Subcutaneous abdominal adipose tissue (tissue), 5 donors: ENCODE measurements at regions not wholly inside any gene's neighbourhood (a gene's known extent, or its start where the extent isn't known, plus 50 kb on each side); places are given as distances from the start of the nearest gene placed in this dataset.

Experiments
- H3K27ac ChIP-seq: one replicate; pipeline ENCODE4 v1.7.0; 2013; ENCODE audit warnings: low read depth, mild to moderate bottlenecking, inconsistent platforms, low read length, moderate library complexity
- H3K27me3 ChIP-seq, 5 donors: one replicate each; pipeline ENCODE4 v1.7.0; 2013; ENCODE audit warnings: low read length in 5 of 5, inconsistent platforms in 1 of 5; ENCODE audit not compliant: control insufficient read depth in 5 of 5, insufficient read depth in 4 of 5
- H3K36me3 ChIP-seq, 5 donors: one replicate each; pipeline ENCODE4 v1.7.0; 2013; ENCODE audit warnings: low read length in 5 of 5; ENCODE audit not compliant: control insufficient read depth in 5 of 5, insufficient read depth in 5 of 5
- H3K4me1 ChIP-seq, 5 donors: one replicate each; pipeline ENCODE4 v1.7.0; 2013; ENCODE audit warnings: low read length in 5 of 5, mild to moderate bottlenecking in 3 of 5, moderate library complexity in 1 of 5; ENCODE audit not compliant: control insufficient read depth in 5 of 5, insufficient read depth in 5 of 5
- H3K4me3 ChIP-seq, 5 donors: one replicate each; pipeline ENCODE4 v1.7.0; 2013; ENCODE audit warnings: low read length in 5 of 5, low read depth in 1 of 5
- H3K9ac ChIP-seq, 5 donors: one replicate each; pipeline ENCODE4 v1.7.0; 2013; ENCODE audit warnings: low read length in 5 of 5, mild to moderate bottlenecking in 4 of 5, moderate library complexity in 3 of 5
- H3K9me3 ChIP-seq, 5 donors: one replicate each; pipeline ENCODE4 v1.7.0; 2013; ENCODE audit warnings: low read length in 5 of 5; ENCODE audit not compliant: control insufficient read depth in 5 of 5
- donor health status: healthy.
- donor health status: healthy.
- donor health status: healthy.
- donor health status: healthy.
- donor health status: healthy.

- Histone ChIP-seq H3K4me3 (no peak overlapping the region), H3K27me3 (no peaks in the 10 kb centered on the region), H3K36me3 (no peaks in the 10 kb centered on the region), H3K4me1 (peaks cover 0 to 3% (median 0%) of the 10 kb centered on the region in 5 donors), H3K9ac (no peak overlapping the region), H3K27ac (no peak overlapping the region), H3K9me3 (no peaks in the 10 kb centered on the region)
Measured at GRCh38 chr14:47857646-47858045, 182.2 kb upstream of the MDGA2 start.

DNA sequence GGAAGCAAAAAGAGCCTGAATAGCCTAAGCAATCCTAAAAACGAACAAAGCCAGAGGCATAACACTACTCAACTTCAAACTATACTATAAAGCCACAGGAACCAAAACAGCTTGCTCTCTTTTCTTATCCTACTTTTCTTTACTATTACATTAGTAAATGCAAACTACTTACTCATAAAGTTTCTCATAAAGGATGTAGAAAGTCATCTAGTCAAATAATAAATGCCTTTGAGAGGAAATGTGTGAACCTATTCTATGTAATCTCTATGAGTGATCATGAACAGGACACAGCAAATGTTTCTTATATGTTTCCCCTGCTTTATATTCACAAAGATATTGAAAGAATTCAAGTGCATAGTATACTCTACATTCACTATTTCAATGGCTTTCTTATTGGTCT, 176.9 kb upstream of the MDGA2 start:
- Histone ChIP-seq H3K27ac (no peak overlapping the region), H3K4me1 (peaks cover 0 to 3% (median 0%) of the 10 kb centered on the region in 5 donors), H3K27me3 (no peaks in the 10 kb centered on the region), H3K9me3 (no peaks in the 10 kb centered on the region), H3K36me3 (no peaks in the 10 kb centered on the region), H3K4me3 (no peak overlapping the region), H3K9ac (no peak overlapping the region)

GRCh38 chr14:47846008-47846407, 170.6 kb upstream of the MDGA2 start:
- Histone ChIP-seq H3K36me3 (no peaks in the 10 kb centered on the region), H3K4me3 (no peak overlapping the region), H3K4me1 (no peaks in the 10 kb centered on the region), H3K9ac (no peak overlapping the region), H3K27me3 (no peaks in the 10 kb centered on the region), H3K9me3 (peaks cover 0 to 11% (median 3%) of the 10 kb centered on the region in 5 donors), H3K27ac (no peak overlapping the region)

DNA sequence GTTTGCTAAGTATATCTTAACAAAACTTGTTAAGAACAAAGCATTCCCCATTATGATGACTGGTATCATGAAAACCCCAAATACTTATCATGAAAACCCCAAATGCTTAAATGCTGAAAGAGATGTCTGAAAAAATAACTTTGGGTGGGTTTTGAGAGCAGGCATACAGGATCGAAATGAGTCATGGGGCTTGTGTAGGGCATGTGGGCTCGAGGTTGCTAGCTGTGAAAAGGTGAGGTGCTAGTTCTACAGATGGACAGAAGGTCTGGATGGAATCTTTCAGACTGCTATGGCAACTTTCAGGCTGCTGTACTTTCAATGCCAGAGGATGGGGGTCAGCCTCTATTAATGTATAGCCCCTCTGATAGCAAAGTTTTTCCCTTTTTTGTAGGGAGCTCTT, 167.8 kb upstream of the MDGA2 start:
- no peaks in the 10 kb centered on the region for H3K27me3 ChIP-seq

GRCh38 chr14:47833011-47833410, 157.6 kb upstream of the MDGA2 start:
- Histone ChIP-seq H3K4me1 (no peaks in the 10 kb centered on the region), H3K4me3 (no peak overlapping the region), H3K36me3 (no peaks in the 10 kb centered on the region), H3K27ac (no peak overlapping the region), H3K9ac (no peak overlapping the region), H3K9me3 (peaks cover 0 to 10% (median 7%) of the 10 kb centered on the region in 5 donors), H3K27me3 (no peaks in the 10 kb centered on the region)

More for the DNA sequence above, 167.8 kb upstream of the MDGA2 start:
- Histone ChIP-seq H3K4me3 (no peak overlapping the region), H3K4me1 (no peaks in the 10 kb centered on the region), H3K9me3 (peaks cover 0 to 11% (median 3%) of the 10 kb centered on the region in 5 donors), H3K36me3 (no peaks in the 10 kb centered on the region), H3K9ac (no peak overlapping the region), H3K27ac (no peak overlapping the region)

DNA sequence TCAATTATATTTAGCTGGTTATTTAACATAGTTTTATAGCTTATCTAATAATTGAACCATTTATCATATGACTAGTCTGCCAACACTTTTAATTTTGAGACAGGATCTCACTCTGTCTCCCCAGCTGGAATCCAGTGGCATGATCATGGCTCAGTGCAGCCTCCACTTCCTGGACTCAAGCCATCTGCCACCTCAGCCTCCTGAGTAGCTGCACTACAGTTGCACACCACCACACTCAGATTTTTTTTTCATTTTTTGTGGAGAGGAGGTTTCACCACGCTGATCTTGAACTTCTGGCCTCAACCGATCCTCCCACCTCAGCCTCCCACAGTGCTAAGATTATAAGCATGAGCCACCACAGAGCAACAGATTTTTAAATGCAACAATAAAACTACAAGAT, 151.4 kb upstream of the MDGA2 start:
- Histone ChIP-seq H3K9me3 (peaks cover 0 to 3% (median 0%) of the 10 kb centered on the region in 5 donors), H3K4me3 (no peak overlapping the region), H3K4me1 (no peaks in the 10 kb centered on the region), H3K27ac (no peak overlapping the region), H3K27me3 (no peaks in the 10 kb centered on the region), H3K9ac (no peak overlapping the region), H3K36me3 (no peaks in the 10 kb centered on the region)

GRCh38 chr14:47822326-47822725, 146.9 kb upstream of the MDGA2 start:
- H3K27ac ChIP-seq: no peak overlapping the region
- H3K9ac ChIP-seq: no peak overlapping the region
- no peaks in the 10 kb centered on the region for H3K36me3 ChIP-seq
- H3K27me3 ChIP-seq: no peaks in the 10 kb centered on the region
- peaks cover 0 to 13% (median 4%) of the 10 kb centered on the region in 5 donors for H3K9me3 ChIP-seq
- H3K4me1 ChIP-seq: no peaks in the 10 kb centered on the region
- no peak overlapping the region for H3K4me3 ChIP-seq

GRCh38 chr14:47821135-47821534, 145.7 kb upstream of the MDGA2 start:
- no peak overlapping the region for H3K4me3 ChIP-seq
- no peaks in the 10 kb centered on the region for H3K27me3 ChIP-seq
- peaks cover 0 to 18% (median 10%) of the 10 kb centered on the region in 5 donors for H3K9me3 ChIP-seq
- no peak overlapping the region for H3K27ac ChIP-seq
- H3K36me3 ChIP-seq: no peaks in the 10 kb centered on the region
- no peak overlapping the region for H3K9ac ChIP-seq
- H3K4me1 ChIP-seq: no peaks in the 10 kb centered on the region

DNA sequence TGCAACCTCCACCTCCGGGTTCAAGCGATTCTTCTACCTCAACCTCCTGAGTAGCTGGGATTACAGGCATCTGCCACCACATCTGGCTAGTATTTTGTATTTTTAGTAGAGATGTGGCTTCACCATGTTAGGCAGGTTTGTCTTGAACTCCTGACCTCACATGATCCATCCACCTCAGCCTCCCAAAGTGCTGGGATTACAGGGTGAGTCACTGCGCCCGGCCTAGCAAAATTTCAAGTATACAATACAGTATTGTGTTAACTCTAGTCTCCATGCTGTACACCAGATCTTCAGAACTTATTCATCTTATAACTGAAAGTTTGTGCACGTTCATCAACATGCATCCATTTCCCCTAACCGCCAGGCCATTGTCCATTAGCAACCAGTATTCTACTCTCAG, 115.1 kb upstream of the MDGA2 start:
- Histone ChIP-seq H3K4me1 (no peaks in the 10 kb centered on the region), H3K9me3 (no peaks in the 10 kb centered on the region), H3K27me3 (no peaks in the 10 kb centered on the region), H3K9ac (no peak overlapping the region), H3K36me3 (no peaks in the 10 kb centered on the region), H3K27ac (no peak overlapping the region), H3K4me3 (no peak overlapping the region)

- no peaks in the 10 kb centered on the region for H3K9me3 ChIP-seq
- no peaks in the 10 kb centered on the region for H3K36me3 ChIP-seq
- no peak overlapping the region for H3K9ac ChIP-seq
- no peak overlapping the region for H3K4me3 ChIP-seq
- no peak overlapping the region for H3K27ac ChIP-seq
- no peaks in the 10 kb centered on the region for H3K27me3 ChIP-seq
- H3K4me1 ChIP-seq: no peaks in the 10 kb centered on the region
Measured at GRCh38 chr14:47785058-47785457, 109.7 kb upstream of the MDGA2 start.

DNA sequence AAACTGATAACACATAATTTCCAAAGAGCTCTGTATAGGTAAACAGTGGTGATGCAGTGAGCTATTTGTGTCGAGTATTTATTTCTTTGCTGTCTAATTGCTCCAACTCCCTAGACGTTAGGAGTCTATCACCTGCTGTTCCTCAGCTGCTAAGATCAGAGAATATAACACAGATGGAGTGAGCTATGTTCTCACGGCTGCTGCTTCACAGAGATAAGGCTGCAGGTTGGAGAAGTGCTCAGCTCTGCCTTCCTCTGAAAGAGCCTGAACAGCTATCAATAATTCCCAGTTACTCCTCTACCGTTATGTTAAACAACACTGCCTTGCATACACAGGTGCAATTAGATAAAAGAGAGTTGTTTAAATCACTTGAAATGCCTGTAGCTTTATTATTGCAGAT, 103.2 kb upstream of the MDGA2 start:
- no peaks in the 10 kb centered on the region for H3K27me3 ChIP-seq
- H3K4me3 ChIP-seq: no peak overlapping the region
- H3K27ac ChIP-seq: no peak overlapping the region
- no peaks in the 10 kb centered on the region for H3K36me3 ChIP-seq
- no peak overlapping the region for H3K9ac ChIP-seq
- no peaks in the 10 kb centered on the region for H3K9me3 ChIP-seq
- H3K4me1 ChIP-seq: no peaks in the 10 kb centered on the region
